ENCODE measurements at regions not wholly inside any gene's neighbourhood (a gene's known extent, or its start where the extent isn't known, plus 50 kb on each side); places are given as distances from the start of the nearest gene placed in this dataset.
"Not testable (repeated sequence)": the region's sequence is repeated elsewhere in the genome, so short reads cannot be mapped to it uniquely, and the experiment has no call there.

- no peak for DNase-seq
Observed at GRCh38 chr5:117189784-117190183, 615.2 kb upstream of the SEMA6A start.

- no peak for DNase-seq
Observed at GRCh38 chr5:117188211-117188610, 613.6 kb upstream of the SEMA6A start.

GRCh38 chr5:117186751-117187150 is 612.1 kb upstream of the SEMA6A start:
- DNase-seq: no peak

DNA sequence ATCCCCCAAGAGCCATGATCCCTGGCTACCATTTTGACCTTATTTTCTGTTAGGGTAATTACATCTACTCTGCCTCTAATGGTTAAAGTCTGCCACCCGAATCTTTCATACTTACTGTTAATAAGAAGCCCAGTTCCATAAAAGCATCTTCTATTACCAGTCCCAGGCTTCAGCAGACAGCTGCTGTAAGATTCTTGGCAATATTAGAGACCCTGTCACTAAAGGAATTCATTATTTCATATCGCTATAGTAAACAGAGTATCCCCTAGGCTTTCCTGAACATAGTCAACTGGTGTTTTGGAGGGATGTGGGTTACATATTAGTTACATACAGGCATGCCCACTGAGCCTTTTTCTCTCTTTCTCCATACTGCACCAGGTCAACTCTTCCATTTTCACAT is 608.7 kb upstream of the SEMA6A start:
- no peak for DNase-seq

DNA sequence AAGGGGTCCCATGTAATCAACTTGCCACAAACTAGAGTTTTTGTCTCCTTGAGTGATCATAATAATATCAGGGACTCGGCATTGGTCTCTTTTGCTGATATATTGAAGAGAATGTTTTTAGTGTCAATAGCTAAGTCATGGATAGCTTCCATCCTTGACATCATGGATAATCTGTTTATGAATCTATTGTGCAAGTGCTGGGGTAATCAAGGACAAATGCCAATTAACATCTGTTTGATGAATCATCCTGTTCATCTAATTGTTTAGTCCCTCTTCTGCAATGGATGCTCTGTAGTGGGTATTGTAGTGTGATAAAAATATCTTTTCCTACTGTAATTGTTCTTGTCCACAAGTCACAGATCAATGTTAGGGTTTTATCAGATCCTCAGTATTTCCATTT is 607.5 kb upstream of the SEMA6A start:
- DNase-seq: no peak

GRCh38 chr5:117177302-117177701 is 602.7 kb upstream of the SEMA6A start:
- no peak for DNase-seq

- no peak for DNase-seq
Observed at GRCh38 chr5:117165068-117165467, 590.4 kb upstream of the SEMA6A start.

DNA sequence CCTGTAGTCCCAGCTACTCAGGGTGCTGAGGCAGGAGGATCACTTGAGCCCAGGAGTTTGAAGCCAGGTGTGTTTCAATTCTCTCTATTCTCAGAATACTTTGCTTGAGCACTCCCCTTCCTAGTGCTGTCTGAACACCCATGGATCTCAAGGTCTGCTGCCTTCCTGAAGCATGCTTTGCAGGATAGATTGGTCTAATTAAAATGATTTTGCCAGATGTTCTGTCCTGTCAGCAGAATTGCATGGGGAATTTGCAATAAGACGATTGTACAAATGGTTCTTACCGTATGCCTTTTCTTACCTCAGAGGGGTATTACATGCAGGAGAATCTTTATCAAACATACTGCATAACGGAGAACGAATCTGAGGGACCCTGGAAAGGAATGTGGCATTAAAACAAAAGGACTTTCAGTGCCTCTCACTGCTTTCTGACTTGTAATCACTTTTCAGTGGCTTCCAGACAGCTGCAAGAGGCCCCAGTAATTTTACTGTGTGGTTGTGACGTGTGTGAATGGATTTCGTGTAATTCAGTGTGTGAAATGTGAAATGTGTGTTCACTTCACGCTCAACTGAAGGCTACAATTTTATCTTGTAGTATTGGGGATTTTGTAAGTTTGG is 587.2 kb upstream of the SEMA6A start:
- DNase-seq: no peak

GRCh38 chr5:117160391-117160790 is 585.8 kb upstream of the SEMA6A start:
- DNase-seq: no peak

DNA sequence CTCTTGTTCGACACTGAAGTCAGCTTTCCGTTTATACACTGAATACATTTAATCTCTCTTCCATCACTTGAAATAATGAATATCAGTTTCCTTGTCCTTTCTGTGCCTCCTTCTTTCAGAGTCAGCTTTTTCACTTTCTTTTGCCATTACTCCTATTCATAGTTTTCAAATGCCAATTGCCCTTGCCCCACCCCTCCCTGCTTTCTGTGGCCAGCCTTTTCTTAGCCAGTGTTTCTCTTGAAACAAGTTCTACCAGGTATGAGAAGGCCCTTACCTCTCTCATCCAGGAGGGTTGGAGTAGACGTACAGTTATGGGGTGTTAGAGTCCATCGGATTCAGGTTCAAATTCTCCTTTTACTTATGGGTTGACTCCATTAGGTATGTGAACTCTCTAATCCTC is 574.7 kb upstream of the SEMA6A start:
- no peak for DNase-seq

DNA sequence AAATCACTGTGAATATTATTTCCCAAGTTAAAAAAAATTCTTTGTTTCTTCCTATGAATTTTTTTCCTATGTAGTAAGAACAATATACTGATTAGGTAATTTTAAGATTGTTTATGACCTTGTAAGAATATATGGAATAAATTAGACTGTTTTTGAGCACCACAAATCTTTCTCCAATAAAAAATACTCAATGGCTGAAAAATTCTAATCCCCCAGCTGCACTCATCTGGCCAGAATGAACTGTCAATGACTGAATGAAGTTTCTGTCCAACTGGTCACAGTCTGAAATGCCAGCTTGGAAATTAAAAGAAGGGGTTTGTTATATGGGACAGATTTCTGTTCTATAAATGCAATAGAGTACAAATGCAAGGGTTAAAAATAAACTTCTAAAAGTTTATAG is 569.5 kb upstream of the SEMA6A start:
- no peak for DNase-seq

GRCh38 chr5:117143406-117143805 is 568.8 kb upstream of the SEMA6A start:
- no peak for DNase-seq

DNA sequence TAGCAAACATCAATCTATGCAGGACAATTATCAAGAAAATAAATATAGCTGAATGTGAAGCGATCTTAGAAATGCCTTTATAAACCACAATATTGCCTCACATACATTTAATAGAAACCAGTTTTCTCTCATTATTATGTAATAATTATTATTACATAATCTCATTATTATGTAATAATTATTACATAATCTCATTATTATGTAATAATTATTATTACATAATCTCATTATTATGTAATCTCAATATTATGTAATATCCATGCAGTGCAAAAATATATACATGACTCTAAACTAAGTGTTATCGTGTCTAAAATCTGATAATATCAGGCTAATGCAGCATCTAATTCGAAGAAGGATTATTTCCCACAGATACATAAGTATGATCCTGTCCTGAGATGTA is 563.9 kb upstream of the SEMA6A start:
- no peak for DNase-seq

GRCh38 chr5:117135851-117136250 is 561.2 kb upstream of the SEMA6A start:
- DNase-seq: no peak

- no peak for DNase-seq
Observed at GRCh38 chr5:117133198-117133597, 558.6 kb upstream of the SEMA6A start.

DNA sequence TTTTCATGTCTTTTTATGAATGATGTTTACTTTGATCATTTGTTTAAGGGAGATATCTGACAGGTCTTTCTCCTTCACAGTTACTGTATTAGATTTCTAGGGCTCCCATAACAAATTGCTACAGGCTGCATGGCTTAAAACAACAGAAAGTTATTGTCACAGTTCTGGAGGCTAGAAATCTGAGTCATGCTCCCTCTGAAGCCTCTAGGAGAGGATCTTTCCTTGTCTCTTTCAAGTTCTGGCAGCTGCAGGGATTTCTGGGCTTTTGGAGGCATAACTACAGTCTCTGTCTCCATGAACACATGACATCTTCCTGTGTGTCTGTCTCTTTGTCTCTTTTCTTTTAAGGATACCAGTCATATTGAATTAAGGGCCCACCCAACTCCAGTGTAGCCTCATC is 557.3 kb upstream of the SEMA6A start:
- DNase-seq: no peak

DNA sequence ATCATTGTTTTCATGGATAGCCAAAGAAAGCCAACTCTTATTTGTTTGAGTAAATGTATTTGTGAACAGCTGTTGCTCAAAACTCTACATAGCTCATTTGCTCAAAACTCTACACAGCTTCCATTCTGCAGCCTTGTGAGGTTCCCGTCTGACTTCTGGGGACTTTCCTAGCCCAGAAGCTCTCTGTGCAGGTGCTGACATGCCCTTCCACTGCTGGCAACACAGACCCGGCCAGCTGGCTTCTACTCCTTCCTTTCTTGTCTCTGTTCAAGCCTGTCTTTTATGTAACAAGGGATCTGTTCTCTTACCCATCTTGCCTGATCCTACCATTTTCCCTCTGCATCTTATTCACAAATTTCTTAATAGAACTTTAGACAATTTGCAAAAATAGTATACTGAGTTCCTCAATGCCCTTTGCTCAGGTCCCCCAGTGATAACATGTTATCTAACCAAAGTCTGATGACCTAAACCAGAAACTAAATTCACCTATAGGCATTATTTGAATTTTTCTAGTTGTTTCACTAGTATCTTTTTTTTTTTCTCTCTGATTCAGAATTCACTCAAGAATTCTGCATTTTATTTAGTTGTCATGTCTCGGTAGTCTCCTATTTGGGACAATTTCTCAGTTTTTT is 556.5 kb upstream of the SEMA6A start:
- no peak for DNase-seq

DNA sequence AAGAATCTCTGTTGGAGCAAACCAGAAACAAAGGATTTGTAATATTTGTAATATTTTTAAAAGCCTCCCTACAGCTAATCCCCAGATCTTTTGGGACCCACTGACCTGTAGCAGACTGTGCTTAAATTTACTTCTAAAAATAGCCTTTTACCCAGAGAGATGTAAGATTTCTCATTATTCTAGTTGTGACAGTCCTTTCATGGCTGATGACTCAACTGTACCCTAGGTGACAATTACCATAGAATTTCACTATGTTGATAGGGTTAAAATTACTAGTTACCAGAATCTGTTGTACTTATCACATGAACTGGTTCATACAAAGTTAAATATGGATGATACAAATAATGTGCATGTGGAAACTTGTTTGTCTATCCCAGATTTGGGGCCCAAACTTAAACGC is 543.9 kb upstream of the SEMA6A start:
- DNase-seq: no peak

- DNase-seq: not testable (repeated sequence)
Observed at GRCh38 chr5:117117314-117117713, 542.7 kb upstream of the SEMA6A start.

DNA sequence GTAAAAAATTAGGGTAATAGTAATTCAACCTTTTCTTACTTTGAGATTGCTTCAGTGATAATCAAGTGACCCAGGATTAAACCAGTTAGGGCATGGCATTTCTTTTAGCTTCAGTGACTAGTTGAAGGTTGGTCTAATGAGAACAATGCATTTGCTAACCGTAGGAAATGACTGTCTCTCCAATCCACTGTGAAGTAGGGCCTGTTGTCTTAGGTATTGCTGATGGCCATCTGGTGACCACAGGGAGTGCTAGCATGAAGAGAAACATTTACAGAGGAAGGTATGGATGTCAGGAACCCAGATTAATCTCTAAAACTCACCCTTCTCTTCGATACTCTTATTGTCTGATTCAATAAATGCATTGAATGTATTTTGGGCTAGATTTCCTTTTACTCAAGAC is 535.9 kb upstream of the SEMA6A start:
- DNase-seq: no peak

DNA sequence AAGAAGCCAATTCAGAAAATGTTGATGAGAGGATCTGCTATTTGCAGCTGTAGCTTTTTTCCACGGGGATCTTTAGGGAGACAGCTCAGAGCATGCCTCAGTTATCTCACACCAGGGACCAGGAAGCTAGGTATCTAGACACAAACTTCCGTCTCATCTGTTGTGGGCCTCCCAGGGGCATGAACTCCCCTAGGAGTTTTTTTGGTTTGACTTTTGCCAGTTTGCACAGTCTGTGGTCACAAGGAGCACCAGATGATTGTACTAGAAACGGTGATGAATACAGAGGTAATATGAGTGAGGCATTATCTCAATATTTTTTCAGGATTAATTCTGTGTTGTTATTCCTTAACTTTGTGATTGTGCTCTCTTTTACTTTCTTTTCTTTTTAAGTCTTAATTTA is 533.2 kb upstream of the SEMA6A start:
- DNase-seq: no peak

DNA sequence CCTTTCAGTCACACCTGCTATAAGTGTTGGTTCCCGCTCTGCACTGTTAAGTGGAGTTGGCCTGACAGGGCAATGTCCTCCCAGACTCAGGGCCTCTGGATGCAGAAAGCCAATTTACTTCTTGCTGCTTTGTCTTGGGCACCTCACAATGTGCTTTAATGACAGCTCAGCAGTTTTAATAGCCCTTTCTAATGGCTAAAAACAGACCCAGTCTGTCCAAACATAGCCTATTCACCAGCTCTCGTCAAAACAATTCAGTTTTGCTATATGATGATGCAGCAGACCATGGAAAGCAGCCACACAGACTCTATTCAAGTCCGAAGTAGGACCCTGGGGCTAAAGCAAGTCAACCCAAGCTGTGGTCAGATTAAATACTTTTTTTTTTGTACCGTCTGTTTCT is 529.1 kb upstream of the SEMA6A start:
- DNase-seq: no peak

- no peak for DNase-seq
Observed at GRCh38 chr5:117102591-117102990, 528.0 kb upstream of the SEMA6A start.

GRCh38 chr5:117100176-117100575 is 525.6 kb upstream of the SEMA6A start:
- DNase-seq: no peak

DNA sequence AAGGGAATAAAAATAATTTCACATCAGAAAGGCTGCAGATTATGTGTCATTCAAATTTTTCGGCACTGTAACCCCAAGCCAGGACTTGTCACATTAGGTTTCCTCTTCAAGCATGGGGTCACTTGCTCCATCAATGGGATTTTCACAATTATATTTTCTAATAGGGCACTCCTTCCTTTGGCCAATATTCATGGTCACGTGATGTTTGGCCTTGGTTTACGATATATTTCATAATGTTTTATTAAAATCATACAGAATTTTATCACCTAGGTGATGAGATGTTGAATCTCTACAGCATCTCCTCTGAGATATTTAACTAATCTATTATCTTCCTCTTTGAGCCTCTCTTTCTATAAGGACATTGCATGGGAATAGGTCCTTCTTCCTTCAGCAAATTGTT is 523.5 kb upstream of the SEMA6A start:
- no peak for DNase-seq
